NCI-H146 treated with DMSO at 0.1 percent for 48 hours (cell line): ENCODE measurements at regions not wholly inside any gene's neighbourhood (a gene's known extent, or its start where the extent isn't known, plus 50 kb on each side); places are given as distances from the start of the nearest gene placed in this dataset.

ENCODE experiments used
- DNase-seq: peaks from one replicate; lab custom pipeline; 2025; ENCODE audit not compliant: unreplicated experiment; lab: John Stamatoyannopoulos, UW

DNA sequence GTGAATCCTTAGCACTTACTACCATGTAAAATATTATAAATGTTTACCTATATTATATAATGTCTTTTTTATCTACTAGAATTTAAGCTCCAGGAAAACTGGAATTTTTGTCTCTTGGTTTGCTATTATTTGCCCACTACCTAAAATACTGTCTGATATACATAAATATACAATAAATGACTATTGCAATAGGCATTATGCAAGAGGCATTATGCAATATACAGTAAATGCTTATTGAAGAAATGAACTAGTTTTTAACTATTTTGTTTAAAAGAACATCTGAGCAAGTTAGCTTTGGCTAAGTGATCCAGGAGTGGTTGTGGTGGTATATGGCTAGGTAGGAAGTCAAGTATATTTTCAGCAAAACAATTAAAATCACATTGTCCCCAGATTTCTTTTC lies 640.2 kb upstream of the PKN2 start:
- no peak for DNase-seq

DNA sequence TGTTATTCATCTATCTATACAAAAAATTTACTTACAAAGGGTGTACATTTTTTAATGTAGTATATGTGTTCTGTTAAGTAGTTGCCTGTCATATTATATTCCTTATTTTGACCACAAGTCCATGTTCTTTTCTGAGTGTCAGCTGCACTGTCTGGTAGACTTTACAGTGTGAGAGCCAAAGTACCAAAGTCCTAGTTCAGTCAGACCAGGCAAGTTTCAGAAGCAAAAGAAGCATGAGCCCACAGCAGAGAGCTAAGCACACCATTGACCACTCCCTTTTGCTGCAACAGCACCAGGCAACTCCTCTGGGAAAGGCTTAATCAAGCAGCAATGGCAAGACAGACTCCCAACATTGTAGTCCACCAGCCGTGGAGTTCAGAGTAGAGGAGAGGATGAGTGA lies 631.9 kb upstream of the PKN2 start:
- no peak for DNase-seq

GRCh38 chr1:88053065-88053464 lies 631.0 kb upstream of the PKN2 start:
- DNase-seq = no peak

DNA sequence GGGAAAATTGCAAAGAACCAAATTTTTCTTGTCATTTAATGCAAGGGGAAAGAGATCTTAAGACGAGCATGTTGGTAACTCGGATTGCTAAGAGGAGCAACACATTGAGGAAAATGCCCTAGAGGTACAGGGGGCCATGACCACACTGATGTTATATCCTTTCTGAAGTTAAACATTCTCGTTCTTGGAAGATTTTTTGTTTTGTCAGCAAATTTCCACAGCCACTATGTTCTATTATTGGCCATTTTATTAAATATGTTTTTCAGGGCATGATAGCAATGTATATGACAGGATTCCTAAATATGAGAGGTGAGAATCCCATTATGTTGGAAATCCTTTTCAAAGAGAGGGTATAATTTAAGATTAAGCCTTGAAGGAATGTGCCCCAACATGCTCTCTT lies 627.2 kb upstream of the PKN2 start:
- DNase-seq = no peak

DNA sequence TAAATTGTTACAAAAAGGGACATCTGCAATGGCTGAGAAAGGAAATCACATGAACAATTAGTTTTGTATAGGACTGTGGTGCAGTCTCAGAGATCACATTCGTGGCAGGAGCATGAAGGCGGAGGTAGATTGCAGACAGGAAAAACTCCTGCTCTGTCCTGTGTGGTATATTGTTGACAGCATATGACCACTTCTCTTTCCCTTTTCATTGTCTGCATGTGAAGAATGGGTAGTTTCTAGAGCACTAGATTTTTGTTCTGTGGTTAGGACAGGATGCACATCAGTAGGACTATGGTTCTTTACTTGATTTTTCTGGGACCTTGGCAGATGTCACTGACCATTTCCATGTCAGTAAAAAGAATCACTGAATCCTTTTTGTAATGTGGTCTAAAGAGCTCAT lies 625.9 kb upstream of the PKN2 start:
- DNase-seq = no peak

DNA sequence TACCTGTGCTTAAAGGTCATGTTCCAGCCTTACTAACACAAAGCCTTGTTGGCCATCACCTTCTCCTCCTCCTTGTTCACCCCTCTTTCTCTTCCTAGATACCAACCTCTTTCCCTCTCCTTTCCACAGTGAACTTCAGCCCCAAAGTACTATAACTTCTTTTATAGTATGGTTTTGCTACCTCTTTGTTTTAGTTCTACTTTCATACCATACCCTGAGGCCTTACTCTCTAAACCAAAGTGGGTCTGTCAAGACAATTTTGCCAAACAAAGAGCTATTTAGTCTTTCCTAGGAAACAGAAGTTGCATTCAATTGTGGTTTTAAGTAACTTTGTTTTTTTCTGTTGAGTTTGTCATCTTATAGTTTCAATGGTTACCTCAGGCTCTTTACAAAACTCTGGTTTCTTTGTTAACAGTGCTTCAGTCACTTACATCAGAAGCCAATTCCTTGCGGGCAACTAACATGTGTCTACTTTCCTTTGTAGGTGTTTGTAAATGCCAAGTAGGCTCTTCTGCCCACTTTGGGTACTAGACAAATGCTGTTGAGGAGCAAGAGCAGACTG lies 623.9 kb upstream of the PKN2 start:
- no peak for DNase-seq

DNA sequence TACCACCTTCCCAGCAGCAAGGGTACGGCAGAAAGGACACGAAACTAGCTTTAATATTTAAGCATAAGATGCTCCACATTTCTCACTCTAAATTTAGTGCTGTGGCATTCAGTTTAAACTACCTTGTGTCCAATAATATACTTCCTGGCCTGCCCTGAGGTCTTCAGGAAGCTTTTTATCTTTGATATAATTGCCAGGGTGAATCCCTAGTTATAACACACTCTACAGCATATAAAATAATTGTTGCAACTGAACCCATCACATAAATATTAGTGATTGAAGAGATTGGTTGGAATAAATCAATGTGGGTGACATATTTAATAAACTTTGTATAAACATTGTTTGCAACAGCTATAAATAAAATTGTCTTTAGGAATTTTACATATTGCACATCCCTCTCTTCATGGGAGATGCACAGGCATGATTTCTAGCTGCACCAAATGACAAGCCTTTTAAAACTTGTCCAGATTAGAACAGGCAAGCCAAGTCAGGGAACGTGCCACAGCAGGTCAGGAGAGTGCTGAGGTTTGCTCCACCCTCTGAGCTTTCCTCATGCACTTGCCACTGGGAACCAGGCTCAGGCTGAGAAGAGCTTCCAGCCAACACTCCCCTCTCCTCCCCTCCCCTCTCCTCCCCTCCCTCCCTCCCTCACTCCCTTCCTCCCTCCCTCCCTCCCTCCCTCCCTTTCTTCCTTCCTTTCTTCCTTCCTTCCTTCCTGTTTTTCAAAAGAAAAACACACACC lies 623.2 kb upstream of the PKN2 start:
- no peak for DNase-seq

- DNase-seq = no peak
Measured at GRCh38 chr1:88061492-88062177, 622.4 kb upstream of the PKN2 start.

DNA sequence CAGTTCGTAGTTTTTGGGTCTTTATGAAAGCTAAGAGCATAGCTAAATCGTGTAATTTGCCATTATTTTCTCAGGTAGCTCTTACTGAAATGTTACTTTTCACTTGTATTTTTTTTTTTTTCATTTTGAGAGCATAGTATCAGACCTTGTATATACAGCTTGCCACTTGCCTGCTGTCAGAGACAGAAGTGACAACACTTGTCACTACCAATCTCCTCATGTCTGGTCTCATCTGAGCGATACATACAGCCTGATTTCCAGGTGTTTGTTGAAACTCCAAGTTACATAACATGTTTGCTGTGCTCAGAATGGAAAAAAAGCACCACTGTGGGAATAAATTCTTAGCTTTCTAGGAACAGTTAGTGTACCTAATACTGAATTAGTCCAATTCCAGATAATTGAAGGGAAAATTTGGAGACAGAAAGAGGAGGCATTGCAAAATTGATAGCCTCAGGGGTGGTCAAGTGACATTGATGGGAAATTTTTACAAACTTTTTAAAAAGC lies 621.4 kb upstream of the PKN2 start:
- no peak for DNase-seq

GRCh38 chr1:88063605-88064004 lies 620.5 kb upstream of the PKN2 start:
- DNase-seq = no peak

GRCh38 chr1:88068407-88068960 lies 615.6 kb upstream of the PKN2 start:
- no peak for DNase-seq

GRCh38 chr1:88070956-88071355 lies 613.1 kb upstream of the PKN2 start:
- DNase-seq = no peak

DNA sequence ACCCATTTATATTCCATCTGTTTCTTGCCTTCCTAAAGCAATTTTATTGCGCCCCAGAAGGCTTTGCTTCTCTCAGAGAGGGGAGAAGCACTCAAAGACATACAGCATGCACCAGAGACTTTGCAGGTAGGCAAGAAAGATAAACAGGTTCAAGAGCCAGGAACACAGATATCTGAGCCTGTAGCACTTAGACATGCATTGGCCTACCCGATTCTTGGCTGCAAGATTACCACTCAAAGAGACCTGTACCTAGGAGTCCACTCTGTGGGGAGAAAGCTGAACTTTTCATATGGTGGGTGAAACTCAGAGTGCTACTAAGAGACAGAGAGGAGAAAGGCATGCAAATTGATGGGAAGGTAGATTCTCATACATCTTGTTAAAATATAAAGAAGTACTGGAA lies 609.4 kb upstream of the PKN2 start:
- DNase-seq = no peak

GRCh38 chr1:88075813-88076212 lies 608.3 kb upstream of the PKN2 start:
- no peak for DNase-seq

GRCh38 chr1:88079036-88079435 lies 605.0 kb upstream of the PKN2 start:
- DNase-seq = no peak

GRCh38 chr1:88080875-88081274 lies 603.2 kb upstream of the PKN2 start:
- DNase-seq = no peak

DNA sequence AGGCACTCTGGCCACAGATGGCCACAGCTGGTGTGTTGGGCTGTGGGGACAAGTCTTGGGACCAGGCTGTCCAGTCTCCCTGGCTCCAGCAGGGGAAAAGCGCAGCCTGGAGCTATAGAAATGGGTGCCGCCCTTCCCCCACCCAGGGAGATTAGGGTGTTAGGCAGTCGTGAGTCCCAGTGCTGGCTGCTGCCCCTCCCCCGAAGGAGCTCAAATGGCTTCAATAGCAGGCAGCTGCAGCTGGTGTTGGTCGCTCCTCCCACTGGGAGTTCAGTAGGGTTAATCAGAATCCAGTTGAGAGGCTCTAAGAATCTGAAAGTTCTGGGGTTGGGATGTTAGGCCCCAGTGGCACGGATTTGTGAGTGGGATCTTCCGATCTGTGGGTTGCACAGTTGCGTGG lies 595.6 kb upstream of the PKN2 start:
- no peak for DNase-seq

DNA sequence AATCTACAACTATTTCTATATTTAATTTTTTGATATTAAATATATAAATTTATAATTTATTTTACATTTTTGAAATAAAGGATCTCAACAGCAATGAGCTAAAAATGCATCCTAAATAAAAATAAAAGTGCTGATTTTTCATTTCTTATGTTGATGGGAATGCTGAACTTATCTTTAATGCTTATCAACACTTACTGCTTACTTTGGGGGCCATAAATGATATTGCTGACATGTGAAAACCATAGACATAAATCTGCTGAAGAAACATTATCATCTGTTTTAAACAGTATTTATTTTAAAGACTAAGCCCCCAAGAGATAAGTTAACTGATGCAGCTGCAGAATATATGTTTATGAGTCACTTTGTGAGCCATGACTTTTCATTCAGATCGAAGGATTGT lies 594.1 kb upstream of the PKN2 start:
- no peak for DNase-seq

GRCh38 chr1:88098881-88099280 lies 585.2 kb upstream of the PKN2 start:
- no peak for DNase-seq

- no peak for DNase-seq
Measured at GRCh38 chr1:88101041-88101440, 583.0 kb upstream of the PKN2 start.

DNA sequence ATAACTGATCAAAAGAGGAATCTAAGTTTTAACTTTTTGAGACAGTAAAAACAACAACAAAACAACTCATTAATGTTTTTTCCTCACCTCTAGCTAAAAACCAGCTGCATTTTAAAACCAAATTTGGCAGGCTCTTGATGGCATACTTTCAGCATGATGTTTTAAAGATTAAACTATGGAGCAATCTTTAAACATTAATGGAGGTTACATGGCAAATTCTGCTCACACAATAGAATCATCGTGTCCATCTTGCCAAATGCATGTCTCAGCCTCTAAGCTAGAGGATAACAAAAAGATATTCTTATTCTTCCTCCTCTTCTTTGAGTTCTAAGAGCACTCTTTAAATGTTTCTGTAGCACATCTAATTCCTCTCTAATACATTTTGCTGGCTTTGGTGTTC lies 579.8 kb upstream of the PKN2 start:
- no peak for DNase-seq

GRCh38 chr1:88104886-88105285 lies 579.2 kb upstream of the PKN2 start:
- no peak for DNase-seq
